ENCODE measurements at regions not wholly inside any gene's neighbourhood (a gene's known extent, or its start where the extent isn't known, plus 50 kb on each side); places are given as distances from the start of the nearest gene placed in this dataset.

DNA sequence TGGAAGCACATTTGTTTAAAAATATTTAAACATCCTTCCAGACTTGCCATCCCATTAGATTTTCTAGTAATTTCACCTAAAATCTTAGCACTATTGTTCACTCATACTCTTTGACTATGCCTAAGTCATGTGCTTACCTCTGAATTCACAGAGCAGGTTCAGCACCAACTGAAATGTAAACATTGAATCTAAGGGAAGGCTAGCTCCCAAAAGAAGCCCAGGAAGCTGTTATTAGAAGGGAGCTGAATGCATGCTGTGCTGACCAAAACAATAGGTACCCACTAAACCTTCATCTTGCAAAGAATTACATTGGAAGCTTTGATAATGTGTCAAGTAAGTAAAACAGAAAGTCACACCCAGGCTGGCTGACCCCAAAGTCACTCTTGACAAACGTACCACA is 571.3 kb downstream of the GABRG2 start:
- TF ChIP-seq, protein P1, sequence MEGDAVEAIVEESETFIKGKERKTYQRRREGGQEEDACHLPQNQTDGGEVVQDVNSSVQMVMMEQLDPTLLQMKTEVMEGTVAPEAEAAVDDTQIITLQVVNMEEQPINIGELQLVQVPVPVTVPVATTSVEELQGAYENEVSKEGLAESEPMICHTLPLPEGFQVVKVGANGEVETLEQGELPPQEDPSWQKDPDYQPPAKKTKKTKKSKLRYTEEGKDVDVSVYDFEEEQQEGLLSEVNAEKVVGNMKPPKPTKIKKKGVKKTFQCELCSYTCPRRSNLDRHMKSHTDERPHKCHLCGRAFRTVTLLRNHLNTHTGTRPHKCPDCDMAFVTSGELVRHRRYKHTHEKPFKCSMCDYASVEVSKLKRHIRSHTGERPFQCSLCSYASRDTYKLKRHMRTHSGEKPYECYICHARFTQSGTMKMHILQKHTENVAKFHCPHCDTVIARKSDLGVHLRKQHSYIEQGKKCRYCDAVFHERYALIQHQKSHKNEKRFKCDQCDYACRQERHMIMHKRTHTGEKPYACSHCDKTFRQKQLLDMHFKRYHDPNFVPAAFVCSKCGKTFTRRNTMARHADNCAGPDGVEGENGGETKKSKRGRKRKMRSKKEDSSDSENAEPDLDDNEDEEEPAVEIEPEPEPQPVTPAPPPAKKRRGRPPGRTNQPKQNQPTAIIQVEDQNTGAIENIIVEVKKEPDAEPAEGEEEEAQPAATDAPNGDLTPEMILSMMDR (IDR thresholded peaks at IDR 0.05), result no peak
- no peak for TF ChIP-seq POLR2A (IDR thresholded peaks at IDR 0.05)
- Histone ChIP-seq H3K4me1 (replicated peaks in 1 of 2) (no peaks in the 10 kb centered on the region), H3K9me3 (replicated peaks in 1 of 3) (peaks cover 0 to 7% (median 0%) of the 10 kb centered on the region in 3 donors), H3K27ac (no peak overlapping the region), H3K36me3 (replicated peaks in 1 of 2) (no peaks in the 10 kb centered on the region), H3K27me3 (no peaks in the 10 kb centered on the region), H3K4me3 (no peak overlapping the region)
- 22 to 30% (median 23%) methylated on average over 1 of the region's 1 CpG for WGBS, 4 donors
- intact Hi-C loops (cut with DNase I), result no loop called here
- no peak for DNase-seq

GRCh38 chr5:162641142-162641813 is 573.7 kb downstream of the GABRG2 start:
- WGBS, 4 donors, result 38 to 51% (median 46%) methylated on average over 4 of the region's 4 CpGs
- no peak for DNase-seq
- TF ChIP-seq POLR2A (IDR thresholded peaks at IDR 0.05), result no peak
- TF ChIP-seq, protein P1 (IDR thresholded peaks at IDR 0.05), result no peak
- no peak overlapping the region for H3K4me3 ChIP-seq
- no peaks in the 10 kb centered on the region for H3K36me3 ChIP-seq (replicated peaks in 1 of 2)
- no peak overlapping the region for H3K27ac ChIP-seq
- H3K4me1 ChIP-seq (replicated peaks in 1 of 2), result no peaks in the 10 kb centered on the region
- H3K9me3 ChIP-seq (replicated peaks in 1 of 3), result no peaks in the 10 kb centered on the region
- intact Hi-C loops (cut with DNase I), result no loop called here
- no peaks in the 10 kb centered on the region for H3K27me3 ChIP-seq

- Histone ChIP-seq H3K27ac (no peak overlapping the region), H3K27me3 (no peaks in the 10 kb centered on the region), H3K9me3 (replicated peaks in 1 of 3) (no peaks in the 10 kb centered on the region), H3K4me3 (no peak overlapping the region), H3K36me3 (replicated peaks in 1 of 2) (no peaks in the 10 kb centered on the region), H3K4me1 (replicated peaks in 1 of 2) (no peaks in the 10 kb centered on the region)
- intact Hi-C loops (cut with DNase I), result no loop called here
- DNase-seq, result no peak
- 36 to 57% (median 42%) methylated on average over 1 of the region's 1 CpG for WGBS, 4 donors
- TF ChIP-seq POLR2A (IDR thresholded peaks at IDR 0.05), result no peak
- TF ChIP-seq, protein P1 (IDR thresholded peaks at IDR 0.05), result no peak
Observed at GRCh38 chr5:162654661-162655405, 587.3 kb downstream of the GABRG2 start.

DNA sequence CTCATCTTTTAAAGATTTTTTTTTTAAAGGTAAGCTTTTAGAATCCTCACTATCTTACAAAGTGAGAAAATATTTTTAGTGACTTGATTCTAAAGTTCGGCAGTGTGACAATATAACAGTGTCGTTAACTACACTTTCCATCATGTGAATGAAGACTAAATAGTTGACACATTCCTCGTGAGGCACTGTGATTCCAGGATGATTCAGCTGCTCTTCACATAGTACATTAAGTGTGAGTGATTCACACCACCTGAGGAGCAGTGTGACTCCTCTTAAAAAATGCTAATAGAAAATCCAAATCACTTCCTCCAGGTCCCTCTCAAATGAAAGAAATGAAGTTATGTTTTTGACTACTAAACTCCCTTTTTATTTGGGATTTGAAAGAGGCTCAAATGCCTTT is 589.5 kb downstream of the GABRG2 start:
- intact Hi-C loops (cut with DNase I), result no loop called here
- H3K4me3 ChIP-seq, result no peak overlapping the region
- H3K9me3 ChIP-seq (replicated peaks in 1 of 3), result no peaks in the 10 kb centered on the region
- H3K4me1 ChIP-seq (replicated peaks in 1 of 2), result no peaks in the 10 kb centered on the region
- DNase-seq, result no peak
- no peaks in the 10 kb centered on the region for H3K27me3 ChIP-seq
- TF ChIP-seq, protein P1 (IDR thresholded peaks at IDR 0.05), result no peak
- TF ChIP-seq POLR2A (IDR thresholded peaks at IDR 0.05), result no peak
- H3K27ac ChIP-seq, result no peak overlapping the region
- 57 to 71% (median 67%) methylated on average over 3 of the region's 3 CpGs for WGBS, 4 donors
- no peaks in the 10 kb centered on the region for H3K36me3 ChIP-seq (replicated peaks in 1 of 2)

All from adrenal gland (tissue), 9 donors.